ENCODE measurements at regions not wholly inside any gene's neighbourhood (a gene's known extent, or its start where the extent isn't known, plus 50 kb on each side); places are given as distances from the start of the nearest gene placed in this dataset.
"Not testable (repeated sequence)": the region's sequence is repeated elsewhere in the genome, so short reads cannot be mapped to it uniquely, and the experiment has no call there.

DNA sequence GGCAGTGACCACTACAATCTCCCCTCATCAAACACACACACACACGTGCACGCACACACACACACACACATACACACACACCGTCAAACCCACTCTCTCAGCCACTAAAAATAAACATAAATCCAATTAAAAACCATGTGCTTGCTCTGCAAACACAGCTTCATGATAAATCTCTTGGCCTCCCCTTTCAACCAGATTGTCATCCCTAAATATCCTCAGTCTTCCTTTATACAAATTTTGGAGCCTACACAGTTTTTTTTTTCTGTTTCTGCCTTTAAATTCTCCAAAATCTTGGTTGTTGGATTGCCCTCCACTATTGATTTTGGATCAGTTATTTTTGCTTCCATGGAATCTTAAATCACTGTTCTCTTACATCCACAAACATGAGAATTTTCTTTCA, 245.6 kb downstream of the SATB1 start:
- DNase-seq (ENCODE audit: insufficient read length, low spot score) (no peak), FAIRE-seq (no peak)
- TF ChIP-seq, protein P1, sequence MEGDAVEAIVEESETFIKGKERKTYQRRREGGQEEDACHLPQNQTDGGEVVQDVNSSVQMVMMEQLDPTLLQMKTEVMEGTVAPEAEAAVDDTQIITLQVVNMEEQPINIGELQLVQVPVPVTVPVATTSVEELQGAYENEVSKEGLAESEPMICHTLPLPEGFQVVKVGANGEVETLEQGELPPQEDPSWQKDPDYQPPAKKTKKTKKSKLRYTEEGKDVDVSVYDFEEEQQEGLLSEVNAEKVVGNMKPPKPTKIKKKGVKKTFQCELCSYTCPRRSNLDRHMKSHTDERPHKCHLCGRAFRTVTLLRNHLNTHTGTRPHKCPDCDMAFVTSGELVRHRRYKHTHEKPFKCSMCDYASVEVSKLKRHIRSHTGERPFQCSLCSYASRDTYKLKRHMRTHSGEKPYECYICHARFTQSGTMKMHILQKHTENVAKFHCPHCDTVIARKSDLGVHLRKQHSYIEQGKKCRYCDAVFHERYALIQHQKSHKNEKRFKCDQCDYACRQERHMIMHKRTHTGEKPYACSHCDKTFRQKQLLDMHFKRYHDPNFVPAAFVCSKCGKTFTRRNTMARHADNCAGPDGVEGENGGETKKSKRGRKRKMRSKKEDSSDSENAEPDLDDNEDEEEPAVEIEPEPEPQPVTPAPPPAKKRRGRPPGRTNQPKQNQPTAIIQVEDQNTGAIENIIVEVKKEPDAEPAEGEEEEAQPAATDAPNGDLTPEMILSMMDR (IDR thresholded peaks at IDR 0.05; ENCODE audit: insufficient read depth, missing control alignments) = no peak

- TF ChIP-seq, protein P1 (IDR thresholded peaks at IDR 0.05; ENCODE audit: insufficient read depth, missing control alignments) = no peak
- no peak for DNase-seq (ENCODE audit: insufficient read length, low spot score)
- no peak for FAIRE-seq
Measured at GRCh38 chr3:18177271-18177670, 247.9 kb downstream of the SATB1 start.

DNA sequence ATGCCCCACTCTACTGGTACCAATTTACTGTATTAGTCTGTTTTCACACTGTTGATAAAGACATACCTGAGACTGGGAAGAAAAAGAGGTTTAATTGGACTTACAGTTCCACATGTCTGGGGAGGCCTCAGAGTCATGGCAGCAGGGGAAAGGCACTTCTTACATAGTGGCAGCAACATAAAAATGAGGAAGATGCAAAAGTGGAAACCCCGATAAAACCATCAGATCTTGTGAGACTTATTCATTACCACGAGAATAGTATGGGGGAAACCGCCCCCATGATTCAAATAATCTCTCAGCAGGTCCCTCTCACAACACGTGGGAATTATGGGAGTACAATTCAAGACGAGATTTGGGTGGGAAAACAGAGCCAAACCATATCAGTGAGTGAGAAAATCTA, 251.2 kb downstream of the SATB1 start:
- DNase-seq (ENCODE audit: insufficient read length, low spot score); FAIRE-seq: not testable (repeated sequence)

- no peak for DNase-seq (ENCODE audit: insufficient read length, low spot score)
- TF ChIP-seq, protein P1 (IDR thresholded peaks at IDR 0.05; ENCODE audit: insufficient read depth, missing control alignments) = no peak
- no peak for FAIRE-seq
Measured at GRCh38 chr3:18159681-18160080, 265.5 kb downstream of the SATB1 start.

- TF ChIP-seq, protein P1 (IDR thresholded peaks at IDR 0.05; ENCODE audit: insufficient read depth, missing control alignments) = no peak
- FAIRE-seq (no peak), DNase-seq (ENCODE audit: insufficient read length, low spot score) (no peak)
Measured at GRCh38 chr3:18153571-18154173, 271.5 kb downstream of the SATB1 start.

DNA sequence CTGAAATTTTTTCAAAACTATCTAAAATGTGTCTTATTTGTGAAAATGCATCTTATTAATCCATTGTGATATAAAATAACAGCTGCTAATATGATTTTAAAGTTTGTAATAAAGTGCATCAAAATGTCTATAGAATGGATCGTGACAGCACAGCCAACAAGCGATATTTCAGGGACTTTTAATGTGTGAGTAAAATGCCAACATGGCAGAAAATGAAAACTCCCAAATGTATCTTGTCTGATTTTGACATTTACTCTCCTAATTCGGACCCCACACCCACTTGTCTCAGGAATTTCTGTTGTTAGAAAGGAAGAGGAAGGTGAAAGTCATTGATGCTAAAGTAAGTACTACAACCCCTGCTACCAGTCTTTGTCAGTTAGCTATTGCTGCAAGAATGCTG, 273.9 kb downstream of the SATB1 start:
- TF ChIP-seq, protein P1 (IDR thresholded peaks at IDR 0.05; ENCODE audit: insufficient read depth, missing control alignments) = no peak
- DNase-seq (ENCODE audit: insufficient read length, low spot score) (no peak), FAIRE-seq (no peak)

DNA sequence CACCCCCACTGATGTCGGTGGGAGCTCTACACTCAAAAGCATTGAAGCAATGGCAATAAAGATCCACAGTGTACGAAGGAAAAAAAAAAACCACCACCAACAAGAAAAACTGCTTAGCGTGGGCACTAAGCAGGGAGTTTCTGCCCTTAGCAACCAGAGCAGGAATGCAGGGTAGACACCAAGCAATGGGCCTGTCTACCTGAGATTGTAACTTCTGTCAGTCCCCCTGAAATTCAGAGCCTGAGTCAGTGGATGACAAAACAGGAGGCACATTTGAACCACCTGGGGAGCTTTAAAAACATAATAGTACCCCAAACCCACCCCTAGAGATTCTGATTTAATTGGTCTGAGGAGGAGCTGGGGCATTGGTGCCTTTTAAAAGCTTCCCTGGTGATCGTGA, 275.2 kb downstream of the SATB1 start:
- TF ChIP-seq, protein P1 (IDR thresholded peaks at IDR 0.05; ENCODE audit: insufficient read depth, missing control alignments) = no peak
- FAIRE-seq (no peak), DNase-seq (ENCODE audit: insufficient read length, low spot score) (no peak)

- FAIRE-seq = no peak
- TF ChIP-seq, protein P1 (IDR thresholded peaks at IDR 0.05; ENCODE audit: insufficient read depth, missing control alignments) = no peak
- DNase-seq (ENCODE audit: insufficient read length, low spot score) = no peak
Measured at GRCh38 chr3:18149386-18149785, 275.8 kb downstream of the SATB1 start.

Measured in D721Med (cell line).